ENCODE measurements at regions not wholly inside any gene's neighbourhood (a gene's known extent, or its start where the extent isn't known, plus 50 kb on each side); places are given as distances from the start of the nearest gene placed in this dataset.

- Histone ChIP-seq H3K27me3 (ENCODE audit: low read depth, low read length) (no peaks in the 10 kb centered on the region), H3K4me3 (ENCODE audit: low read length) (no peak overlapping the region), H3K4me1 (ENCODE audit: low read length) (no peaks in the 10 kb centered on the region), H3K27ac (ENCODE audit: low read length) (no peak overlapping the region), H4K20me1 (ENCODE audit: insufficient read depth, low read length) (no peaks in the 10 kb centered on the region), H3K79me2 (ENCODE audit: low read length) (no peaks in the 10 kb centered on the region), H3K4me2 (ENCODE audit: low read length) (no peak overlapping the region), H3K9ac (ENCODE audit: low read length) (no peak overlapping the region), H2AFZ (ENCODE audit: low read depth, low read length) (no peak overlapping the region), H3K9me3 (ENCODE audit: insufficient read depth, low read length) (no peaks in the 10 kb centered on the region), H3K36me3 (replicated peaks; ENCODE audit: low read depth, low read length) (no peaks in the 10 kb centered on the region)
- TF ChIP-seq EZH2phosphoT487 (IDR thresholded peaks at IDR 0.05; ENCODE audit: low read depth): no peak
- TF ChIP-seq, protein P1, sequence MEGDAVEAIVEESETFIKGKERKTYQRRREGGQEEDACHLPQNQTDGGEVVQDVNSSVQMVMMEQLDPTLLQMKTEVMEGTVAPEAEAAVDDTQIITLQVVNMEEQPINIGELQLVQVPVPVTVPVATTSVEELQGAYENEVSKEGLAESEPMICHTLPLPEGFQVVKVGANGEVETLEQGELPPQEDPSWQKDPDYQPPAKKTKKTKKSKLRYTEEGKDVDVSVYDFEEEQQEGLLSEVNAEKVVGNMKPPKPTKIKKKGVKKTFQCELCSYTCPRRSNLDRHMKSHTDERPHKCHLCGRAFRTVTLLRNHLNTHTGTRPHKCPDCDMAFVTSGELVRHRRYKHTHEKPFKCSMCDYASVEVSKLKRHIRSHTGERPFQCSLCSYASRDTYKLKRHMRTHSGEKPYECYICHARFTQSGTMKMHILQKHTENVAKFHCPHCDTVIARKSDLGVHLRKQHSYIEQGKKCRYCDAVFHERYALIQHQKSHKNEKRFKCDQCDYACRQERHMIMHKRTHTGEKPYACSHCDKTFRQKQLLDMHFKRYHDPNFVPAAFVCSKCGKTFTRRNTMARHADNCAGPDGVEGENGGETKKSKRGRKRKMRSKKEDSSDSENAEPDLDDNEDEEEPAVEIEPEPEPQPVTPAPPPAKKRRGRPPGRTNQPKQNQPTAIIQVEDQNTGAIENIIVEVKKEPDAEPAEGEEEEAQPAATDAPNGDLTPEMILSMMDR (IDR thresholded peaks at IDR 0.05; ENCODE audit: low read depth, low read length): no peak
Observed at GRCh38 chr20:18908109-18908508, 94.5 kb downstream of the SCP2D1 start.

- Histone ChIP-seq H3K36me3 (replicated peaks; ENCODE audit: low read depth, low read length) (no peaks in the 10 kb centered on the region), H3K4me1 (ENCODE audit: low read length) (no peaks in the 10 kb centered on the region), H3K27me3 (ENCODE audit: low read depth, low read length) (no peaks in the 10 kb centered on the region), H4K20me1 (ENCODE audit: insufficient read depth, low read length) (no peaks in the 10 kb centered on the region), H2AFZ (ENCODE audit: low read depth, low read length) (no peak overlapping the region), H3K27ac (ENCODE audit: low read length) (no peak overlapping the region), H3K4me3 (ENCODE audit: low read length) (no peak overlapping the region), H3K9me3 (ENCODE audit: insufficient read depth, low read length) (no peaks in the 10 kb centered on the region), H3K9ac (ENCODE audit: low read length) (no peak overlapping the region), H3K4me2 (ENCODE audit: low read length) (no peak overlapping the region), H3K79me2 (ENCODE audit: low read length) (no peaks in the 10 kb centered on the region)
- TF ChIP-seq, protein P1 (IDR thresholded peaks at IDR 0.05; ENCODE audit: low read depth, low read length): no peak
- TF ChIP-seq EZH2phosphoT487 (IDR thresholded peaks at IDR 0.05; ENCODE audit: low read depth): no peak
Observed at GRCh38 chr20:18909254-18909653, 95.7 kb downstream of the SCP2D1 start.

DNA sequence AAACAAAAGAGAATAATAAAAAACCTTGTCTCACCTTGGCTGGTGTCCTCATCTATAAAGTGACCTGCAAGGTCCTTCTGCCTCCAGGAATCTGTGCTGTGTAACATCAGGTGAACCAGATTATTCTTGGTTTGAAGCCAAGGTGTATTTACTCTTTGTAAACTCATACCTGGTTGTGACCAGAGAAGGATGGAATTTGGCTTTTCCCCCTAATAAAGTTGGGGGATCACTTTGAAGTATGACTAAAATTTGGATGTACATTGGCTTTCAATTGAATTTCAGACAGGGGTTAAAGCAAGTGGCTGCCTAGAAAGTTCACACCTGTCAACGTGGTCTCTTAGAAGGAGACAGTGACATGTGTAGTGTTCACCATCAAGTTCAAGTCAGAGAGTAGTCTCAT is 100.1 kb downstream of the SCP2D1 start:
- Histone ChIP-seq H2AFZ (ENCODE audit: low read depth, low read length) (no peak overlapping the region), H3K79me2 (ENCODE audit: low read length) (no peaks in the 10 kb centered on the region), H3K9ac (ENCODE audit: low read length) (no peak overlapping the region), H3K4me1 (ENCODE audit: low read length) (peaks cover 16% of the 10 kb centered on the region), H3K36me3 (replicated peaks; ENCODE audit: low read depth, low read length) (no peaks in the 10 kb centered on the region), H3K27ac (ENCODE audit: low read length) (no peak overlapping the region), H3K27me3 (ENCODE audit: low read depth, low read length) (no peaks in the 10 kb centered on the region), H3K4me2 (ENCODE audit: low read length) (no peak overlapping the region), H4K20me1 (ENCODE audit: insufficient read depth, low read length) (no peaks in the 10 kb centered on the region), H3K9me3 (ENCODE audit: insufficient read depth, low read length) (no peaks in the 10 kb centered on the region), H3K4me3 (ENCODE audit: low read length) (no peak overlapping the region)
- TF ChIP-seq, protein P1 (IDR thresholded peaks at IDR 0.05; ENCODE audit: low read depth, low read length): no peak
- TF ChIP-seq EZH2phosphoT487 (IDR thresholded peaks at IDR 0.05; ENCODE audit: low read depth): no peak

- no peak overlapping the region for H3K9ac ChIP-seq (ENCODE audit: low read length)
- H4K20me1 ChIP-seq (ENCODE audit: insufficient read depth, low read length): no peaks in the 10 kb centered on the region
- H3K36me3 ChIP-seq (replicated peaks; ENCODE audit: low read depth, low read length): no peaks in the 10 kb centered on the region
- TF ChIP-seq, protein P1 (IDR thresholded peaks at IDR 0.05; ENCODE audit: low read depth, low read length): no peak
- TF ChIP-seq EZH2phosphoT487 (IDR thresholded peaks at IDR 0.05; ENCODE audit: low read depth): no peak
- H3K4me3 ChIP-seq (ENCODE audit: low read length): no peak overlapping the region
- no peak overlapping the region for H3K27ac ChIP-seq (ENCODE audit: low read length)
- H2AFZ ChIP-seq (ENCODE audit: low read depth, low read length): no peak overlapping the region
- no peaks in the 10 kb centered on the region for H3K9me3 ChIP-seq (ENCODE audit: insufficient read depth, low read length)
- no peaks in the 10 kb centered on the region for H3K27me3 ChIP-seq (ENCODE audit: low read depth, low read length)
- H3K4me2 ChIP-seq (ENCODE audit: low read length): no peak overlapping the region
- no peaks in the 10 kb centered on the region for H3K79me2 ChIP-seq (ENCODE audit: low read length)
- H3K4me1 ChIP-seq (ENCODE audit: low read length): peaks cover 16% of the 10 kb centered on the region
Observed at GRCh38 chr20:18914796-18915195, 101.2 kb downstream of the SCP2D1 start.

All from OCI-LY3 (cell line).